Immature natural killer cell (primary cell): ENCODE measurements at regions not wholly inside any gene's neighbourhood (a gene's known extent, or its start where the extent isn't known, plus 50 kb on each side); places are given as distances from the start of the nearest gene placed in this dataset.

ENCODE experiments used
- DNase-seq, 3 donors: peaks; one replicate each; pipeline ENCODE4 v3.0.0; 2022; ENCODE audit warnings: mixed read lengths in 1 of 3
- H3K27ac Mint-ChIP-seq, 6 donors: one replicate each; pipeline ENCODE4 v1.8.0; 2020; ENCODE audit warnings: mixed read lengths in 6 of 6, mild to moderate bottlenecking in 5 of 6, inconsistent platforms in 4 of 6, moderate library complexity in 3 of 6
- H3K27me3 Mint-ChIP-seq, 3 donors: one replicate each; pipeline ENCODE4 v1.8.0; 2020 to 2021; ENCODE audit warnings: low read depth in 3 of 3, mild to moderate bottlenecking in 3 of 3, mixed read lengths in 3 of 3, moderate library complexity in 3 of 3, inconsistent platforms in 1 of 3
- H3K36me3 Mint-ChIP-seq, 3 donors: one replicate each; pipeline ENCODE4 v1.8.0; 2020; ENCODE audit warnings: mixed read lengths in 3 of 3, inconsistent platforms in 2 of 3, mild to moderate bottlenecking in 2 of 3
- H3K4me1 Mint-ChIP-seq, 2 donors: one replicate each; pipeline ENCODE4 v1.8.0; 2020; ENCODE audit warnings: inconsistent platforms in 2 of 2, mild to moderate bottlenecking in 2 of 2, mixed read lengths in 2 of 2, moderate library complexity in 1 of 2
- H3K4me3 Mint-ChIP-seq, 5 donors: one replicate each; pipeline ENCODE4 v1.8.0; 2020; ENCODE audit warnings: mild to moderate bottlenecking in 5 of 5, mixed read lengths in 5 of 5, inconsistent platforms in 3 of 5, moderate library complexity in 3 of 5
- H3K9me3 Mint-ChIP-seq, 6 donors: one replicate each; pipeline ENCODE4 v1.8.0; 2020; ENCODE audit warnings: mild to moderate bottlenecking in 6 of 6, mixed read lengths in 6 of 6, inconsistent platforms in 4 of 6, moderate library complexity in 3 of 6

- Mint-ChIP-seq H3K4me3 (no peak overlapping the region), H3K36me3 (no peaks in the 10 kb centered on the region), H3K27me3 (peaks cover 12 to 13% (median 13%) of the 10 kb centered on the region in 3 donors), H3K9me3 (no peaks in the 10 kb centered on the region), H3K4me1 (no peaks in the 10 kb centered on the region), H3K27ac (no peak overlapping the region)
- DNase-seq = no peak
These were observed 78.3 kb downstream of the RAMP3 start for GRCh38 chr7:45235905-45236304.

- no peak for DNase-seq
- Mint-ChIP-seq H3K4me3 (no peak overlapping the region), H3K9me3 (no peaks in the 10 kb centered on the region), H3K36me3 (no peaks in the 10 kb centered on the region), H3K27me3 (peaks cover 13 to 14% (median 13%) of the 10 kb centered on the region in 3 donors), H3K27ac (no peak overlapping the region), H3K4me1 (no peaks in the 10 kb centered on the region)
These were observed 79.1 kb downstream of the RAMP3 start for GRCh38 chr7:45236666-45237065.

GRCh38 chr7:45237788-45238461, 80.3 kb downstream of the RAMP3 start:
- Mint-ChIP-seq H3K27ac (no peak overlapping the region), H3K4me3 (no peak overlapping the region), H3K9me3 (no peaks in the 10 kb centered on the region), H3K27me3 (peaks cover 8 to 16% (median 14%) of the 10 kb centered on the region in 3 donors), H3K36me3 (no peaks in the 10 kb centered on the region), H3K4me1 (no peaks in the 10 kb centered on the region)
- no peak for DNase-seq

- Mint-ChIP-seq H3K9me3 (no peaks in the 10 kb centered on the region), H3K4me1 (no peaks in the 10 kb centered on the region), H3K4me3 (no peak overlapping the region), H3K36me3 (no peaks in the 10 kb centered on the region), H3K27ac (no peak overlapping the region), H3K27me3 (peaks cover 10 to 18% (median 11%) of the 10 kb centered on the region in 3 donors)
- no peak for DNase-seq
These were observed 81.2 kb downstream of the RAMP3 start for GRCh38 chr7:45238806-45239205.

GRCh38 chr7:45239486-45239885, 81.9 kb downstream of the RAMP3 start:
- Mint-ChIP-seq H3K4me3 (no peak overlapping the region), H3K27me3 (peaks cover 7 to 19% (median 11%) of the 10 kb centered on the region in 3 donors), H3K9me3 (no peaks in the 10 kb centered on the region), H3K27ac (no peak overlapping the region), H3K36me3 (no peaks in the 10 kb centered on the region), H3K4me1 (no peaks in the 10 kb centered on the region)
- DNase-seq = no peak

- Mint-ChIP-seq H3K27me3 (peaks cover 9 to 22% (median 11%) of the 10 kb centered on the region in 3 donors), H3K4me1 (no peaks in the 10 kb centered on the region), H3K27ac (no peak overlapping the region), H3K4me3 (no peak overlapping the region), H3K36me3 (no peaks in the 10 kb centered on the region), H3K9me3 (no peaks in the 10 kb centered on the region)
- no peak for DNase-seq
These were observed 82.7 kb downstream of the RAMP3 start for GRCh38 chr7:45240273-45240771.

- Mint-ChIP-seq H3K36me3 (no peaks in the 10 kb centered on the region), H3K4me1 (no peaks in the 10 kb centered on the region), H3K9me3 (no peaks in the 10 kb centered on the region), H3K27ac (no peak overlapping the region), H3K4me3 (no peak overlapping the region), H3K27me3 (peaks cover 10 to 24% (median 15%) of the 10 kb centered on the region in 3 donors)
- no peak for DNase-seq
These were observed 83.3 kb downstream of the RAMP3 start for GRCh38 chr7:45240926-45241325.

GRCh38 chr7:45241339-45242109, 83.9 kb downstream of the RAMP3 start:
- DNase-seq = no peak
- Mint-ChIP-seq H3K9me3 (no peaks in the 10 kb centered on the region), H3K4me3 (no peak overlapping the region), H3K27me3 (peaks cover 10 to 24% (median 15%) of the 10 kb centered on the region in 3 donors), H3K36me3 (no peaks in the 10 kb centered on the region), H3K27ac (no peak overlapping the region), H3K4me1 (no peaks in the 10 kb centered on the region)

- H3K27ac Mint-ChIP-seq = no peak overlapping the region
- no peaks in the 10 kb centered on the region for H3K36me3 Mint-ChIP-seq
- H3K4me1 Mint-ChIP-seq = no peaks in the 10 kb centered on the region
- no peak for DNase-seq
- no peak overlapping the region for H3K4me3 Mint-ChIP-seq
- H3K27me3 Mint-ChIP-seq = peaks cover 12 to 21% (median 15%) of the 10 kb centered on the region in 3 donors
- peaks cover 0 to 2% (median under 1%) of the 10 kb centered on the region in 6 donors for H3K9me3 Mint-ChIP-seq
These were observed 84.7 kb downstream of the RAMP3 start for GRCh38 chr7:45242261-45242660.

GRCh38 chr7:45242698-45243097, 85.1 kb downstream of the RAMP3 start:
- H3K27me3 Mint-ChIP-seq = peaks cover 14 to 21% (median 14%) of the 10 kb centered on the region in 3 donors
- no peak for DNase-seq
- H3K9me3 Mint-ChIP-seq = peaks cover 0 to 3% (median 1%) of the 10 kb centered on the region in 6 donors
- H3K27ac Mint-ChIP-seq = no peak overlapping the region
- no peaks in the 10 kb centered on the region for H3K36me3 Mint-ChIP-seq
- no peak overlapping the region for H3K4me3 Mint-ChIP-seq
- H3K4me1 Mint-ChIP-seq = no peaks in the 10 kb centered on the region

GRCh38 chr7:45244981-45245380, 87.4 kb downstream of the RAMP3 start:
- DNase-seq = no peak
- peaks cover 13 to 20% (median 16%) of the 10 kb centered on the region in 3 donors for H3K27me3 Mint-ChIP-seq
- no peak overlapping the region for H3K4me3 Mint-ChIP-seq
- no peaks in the 10 kb centered on the region for H3K36me3 Mint-ChIP-seq
- H3K9me3 Mint-ChIP-seq = peaks cover 0 to 3% (median 1%) of the 10 kb centered on the region in 6 donors
- no peak overlapping the region for H3K27ac Mint-ChIP-seq
- no peaks in the 10 kb centered on the region for H3K4me1 Mint-ChIP-seq

GRCh38 chr7:45246339-45246738, 88.7 kb downstream of the RAMP3 start:
- H3K4me3 Mint-ChIP-seq = no peak overlapping the region
- no peaks in the 10 kb centered on the region for H3K4me1 Mint-ChIP-seq
- H3K36me3 Mint-ChIP-seq = no peaks in the 10 kb centered on the region
- H3K9me3 Mint-ChIP-seq = peaks cover 0 to 3% (median 1%) of the 10 kb centered on the region in 6 donors
- no peak for DNase-seq
- H3K27me3 Mint-ChIP-seq = peaks cover 8 to 16% (median 16%) of the 10 kb centered on the region in 3 donors
- no peak overlapping the region for H3K27ac Mint-ChIP-seq

GRCh38 chr7:45252248-45252647, 94.7 kb downstream of the RAMP3 start:
- Mint-ChIP-seq H3K36me3 (no peaks in the 10 kb centered on the region), H3K27ac (no peak overlapping the region)

GRCh38 chr7:45252857-45253256, 95.3 kb downstream of the RAMP3 start:
- Mint-ChIP-seq H3K27ac (no peak overlapping the region), H3K36me3 (no peaks in the 10 kb centered on the region), H3K27me3 (peaks cover 2 to 14% (median 6%) of the 10 kb centered on the region in 3 donors), H3K4me3 (no peak overlapping the region), H3K9me3 (no peaks in the 10 kb centered on the region), H3K4me1 (no peaks in the 10 kb centered on the region)
- no peak for DNase-seq

More at GRCh38 chr7:45252248-45252647, 94.7 kb downstream of the RAMP3 start:
- Mint-ChIP-seq H3K27me3 (peaks cover 2 to 14% (median 8%) of the 10 kb centered on the region in 3 donors), H3K4me1 (no peaks in the 10 kb centered on the region), H3K4me3 (no peak overlapping the region), H3K9me3 (peaks cover 0 to 3% (median under 1%) of the 10 kb centered on the region in 6 donors)
- DNase-seq = no peak
